HuH-7.5 (cell line): ENCODE measurements at regions not wholly inside any gene's neighbourhood (a gene's known extent, or its start where the extent isn't known, plus 50 kb on each side); places are given as distances from the start of the nearest gene placed in this dataset.

Experiments used
- DNase-seq: peaks from one replicate; pipeline ENCODE4 v3.0.0; 2011; ENCODE audit warnings: low spot score

- no peak for DNase-seq
Observed at GRCh38 chr15:93159930-93160329, 70.9 kb upstream of the RGMA start.

- no peak for DNase-seq
Observed at GRCh38 chr15:93158097-93158900, 69.3 kb upstream of the RGMA start.

GRCh38 chr15:93154666-93155065, 65.7 kb upstream of the RGMA start:
- no peak for DNase-seq

- DNase-seq: no peak
Observed at GRCh38 chr15:93152951-93153350, 63.9 kb upstream of the RGMA start.

- DNase-seq: no peak
Observed at GRCh38 chr15:93152360-93152759, 63.3 kb upstream of the RGMA start.

GRCh38 chr15:93150910-93151881, 62.2 kb upstream of the RGMA start:
- no peak for DNase-seq

GRCh38 chr15:93146601-93147000, 57.6 kb upstream of the RGMA start:
- DNase-seq: no peak

- no peak for DNase-seq
Observed at GRCh38 chr15:93146196-93146595, 57.2 kb upstream of the RGMA start.

- no peak for DNase-seq
Observed at GRCh38 chr15:93144463-93145236, 55.6 kb upstream of the RGMA start.

- DNase-seq: no peak
Observed at GRCh38 chr15:93143186-93143585, 54.2 kb upstream of the RGMA start.

- DNase-seq: no peak
Observed at GRCh38 chr15:93141371-93141794, 52.4 kb upstream of the RGMA start.

- no peak for DNase-seq
Observed at GRCh38 chr15:93139436-93139835, 50.4 kb upstream of the RGMA start.

- no peak for DNase-seq
Observed at GRCh38 chr15:93138681-93139250, 49.8 kb upstream of the RGMA start.
